ENCODE measurements at regions not wholly inside any gene's neighbourhood (a gene's known extent, or its start where the extent isn't known, plus 50 kb on each side); places are given as distances from the start of the nearest gene placed in this dataset.

DNA sequence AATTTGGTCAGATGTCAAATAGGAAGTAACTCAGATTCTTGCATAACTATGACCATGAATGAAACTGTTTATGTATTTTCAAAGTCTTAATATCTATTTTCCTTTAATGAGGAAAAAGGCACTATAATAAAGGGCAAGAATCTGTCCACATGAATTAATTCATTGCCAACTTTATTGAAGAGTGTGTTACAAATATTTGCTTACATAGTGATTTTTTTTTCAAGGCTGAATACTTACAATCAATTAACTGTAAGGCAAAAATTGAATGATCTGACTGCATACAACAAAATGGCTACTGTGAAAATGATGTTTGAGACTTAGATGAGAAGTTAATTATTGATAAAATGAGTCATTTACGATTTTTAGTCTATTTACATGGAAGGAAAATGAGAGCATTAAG lies 475.0 kb downstream of the DNAJB9 start:
- DNase-seq, result no peak
- no peak overlapping the region for H3K27ac Mint-ChIP-seq
- no peak overlapping the region for H3K4me3 Mint-ChIP-seq
- H3K9me3 Mint-ChIP-seq, result peaks cover 3 to 15% (median 5%) of the 10 kb centered on the region in 8 donors
- no peaks in the 10 kb centered on the region for H3K4me1 Mint-ChIP-seq
- no peaks in the 10 kb centered on the region for H3K9me3 ChIP-seq (ENCODE audit: control insufficient read depth in 1 of 2, low read length in 2 of 2)
- ChIA-PET POLR2A (ENCODE audit: partially characterized antibody) (no interaction called here), CTCF (ENCODE audit: partially characterized antibody) (no interaction called here)
- no peaks in the 10 kb centered on the region for H3K36me3 Mint-ChIP-seq
- H3K27me3 Mint-ChIP-seq, result peaks cover 0 to under 1% of the 10 kb centered on the region in 2 donors
- H3K4me3 ChIP-seq (ENCODE audit: low read length in 2 of 2), result no peak overlapping the region
- H3K4me1 ChIP-seq (ENCODE audit: insufficient read depth, low read length), result no peaks in the 10 kb centered on the region
- no peaks in the 10 kb centered on the region for H3K36me3 ChIP-seq (ENCODE audit: insufficient read depth, low read length)
- H3K27me3 ChIP-seq (ENCODE audit: insufficient read depth, low read length), result no peaks in the 10 kb centered on the region
- intact Hi-C loops (cut with micrococcal nuclease), result no loop called here
- H3K27ac ChIP-seq (ENCODE audit: low read depth, low read length), result no peak overlapping the region

DNA sequence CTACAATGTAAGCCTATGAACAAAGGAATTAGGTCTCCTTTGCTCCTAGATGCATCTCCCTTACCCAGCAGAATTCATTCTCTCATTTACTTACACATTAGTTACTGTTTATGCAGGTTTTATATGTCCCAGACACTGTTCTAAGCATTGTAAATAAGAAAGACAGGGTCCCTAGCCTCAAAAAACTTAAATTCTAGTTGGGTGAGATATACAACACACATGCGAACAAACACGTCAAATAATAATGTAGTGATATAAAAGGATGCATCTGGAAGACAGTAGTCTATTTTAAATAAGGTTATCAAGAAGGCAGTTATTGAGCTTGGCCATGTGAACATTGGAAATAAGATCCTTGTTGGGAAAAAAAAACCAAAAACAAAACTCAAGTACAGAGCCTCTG lies 479.7 kb downstream of the DNAJB9 start:
- Mint-ChIP-seq H3K27me3 (no peaks in the 10 kb centered on the region), H3K36me3 (no peaks in the 10 kb centered on the region)

DNA sequence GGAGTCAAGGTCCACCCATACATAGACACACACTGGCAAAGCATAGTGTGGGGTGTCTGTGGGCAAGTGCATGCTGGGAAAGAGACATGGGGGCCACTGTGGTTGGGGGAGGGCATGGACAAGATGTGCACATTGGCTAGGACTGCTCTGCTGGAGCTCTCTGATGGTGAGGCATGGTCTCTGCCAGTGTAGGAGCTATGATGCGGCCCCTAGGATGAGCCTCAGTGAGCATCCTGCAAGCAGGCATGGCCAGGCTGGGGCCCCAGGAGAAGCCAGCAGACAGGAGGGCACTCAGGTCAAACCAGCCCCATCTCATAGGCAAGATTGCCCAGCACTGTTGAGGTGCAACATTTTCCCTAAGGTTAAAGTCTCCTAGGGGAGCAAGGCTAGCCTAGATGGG lies 489.4 kb downstream of the DNAJB9 start:
- no peak for DNase-seq
- Histone ChIP-seq H3K27me3 (ENCODE audit: insufficient read depth, low read length) (no peaks in the 10 kb centered on the region), H3K4me3 (ENCODE audit: low read length in 2 of 2) (no peak overlapping the region), H3K9me3 (ENCODE audit: control insufficient read depth in 1 of 2, low read length in 2 of 2) (no peaks in the 10 kb centered on the region), H3K36me3 (ENCODE audit: insufficient read depth, low read length) (no peaks in the 10 kb centered on the region), H3K27ac (ENCODE audit: low read depth, low read length) (no peak overlapping the region), H3K4me1 (ENCODE audit: insufficient read depth, low read length) (no peaks in the 10 kb centered on the region)
- no peaks in the 10 kb centered on the region for H3K4me1 Mint-ChIP-seq
- CTCF ChIA-PET (ENCODE audit: partially characterized antibody), result no interaction called here
- intact Hi-C loops (cut with micrococcal nuclease), result no loop called here
- peaks cover 0 to 10% (median 1%) of the 10 kb centered on the region in 8 donors for H3K9me3 Mint-ChIP-seq
- POLR2A ChIA-PET (ENCODE audit: partially characterized antibody), result no interaction called here
- H3K27ac Mint-ChIP-seq, result no peak overlapping the region
- no peak overlapping the region for H3K4me3 Mint-ChIP-seq
- H3K27me3 Mint-ChIP-seq, result no peaks in the 10 kb centered on the region
- no peaks in the 10 kb centered on the region for H3K36me3 Mint-ChIP-seq

More for the DNA sequence above, 479.7 kb downstream of the DNAJB9 start:
- Mint-ChIP-seq H3K4me1 (no peaks in the 10 kb centered on the region), H3K27ac (no peak overlapping the region), H3K9me3 (peaks cover 0 to 6% (median under 1%) of the 10 kb centered on the region in 8 donors), H3K4me3 (no peak overlapping the region)
- DNase-seq, result no peak
- Histone ChIP-seq H3K36me3 (ENCODE audit: insufficient read depth, low read length) (no peaks in the 10 kb centered on the region), H3K4me1 (ENCODE audit: insufficient read depth, low read length) (no peaks in the 10 kb centered on the region), H3K9me3 (ENCODE audit: control insufficient read depth in 1 of 2, low read length in 2 of 2) (no peaks in the 10 kb centered on the region), H3K4me3 (ENCODE audit: low read length in 2 of 2) (no peak overlapping the region), H3K27me3 (ENCODE audit: insufficient read depth, low read length) (no peaks in the 10 kb centered on the region), H3K27ac (ENCODE audit: low read depth, low read length) (no peak overlapping the region)
- intact Hi-C loops (cut with micrococcal nuclease), result no loop called here
- POLR2A ChIA-PET (ENCODE audit: partially characterized antibody), result no interaction called here
- CTCF ChIA-PET (ENCODE audit: partially characterized antibody), result no interaction called here

DNA sequence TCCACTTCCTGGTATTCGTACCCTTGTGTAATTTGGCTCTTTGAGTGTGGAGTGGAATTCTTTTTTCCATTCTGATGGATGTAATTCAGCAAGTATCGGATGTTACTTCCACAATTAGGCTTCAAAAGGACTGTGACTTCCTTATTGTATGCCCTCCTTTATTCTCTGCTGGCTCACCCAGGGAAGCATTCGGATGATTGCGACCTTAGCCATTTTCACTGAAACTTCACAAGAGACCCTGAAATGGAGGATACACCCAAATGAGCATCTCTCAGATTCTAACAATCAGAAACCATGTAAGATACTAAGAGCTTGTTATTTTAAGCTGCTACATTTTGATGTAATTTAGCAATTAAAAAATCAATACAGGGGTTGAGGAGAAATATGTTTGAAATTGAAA lies 493.1 kb downstream of the DNAJB9 start:
- no peak overlapping the region for H3K4me3 Mint-ChIP-seq
- intact Hi-C loops (cut with micrococcal nuclease), result no loop called here
- no peaks in the 10 kb centered on the region for H3K27me3 Mint-ChIP-seq
- no peaks in the 10 kb centered on the region for H3K9me3 ChIP-seq (ENCODE audit: control insufficient read depth in 1 of 2, low read length in 2 of 2)
- no peaks in the 10 kb centered on the region for H3K4me1 Mint-ChIP-seq
- ChIA-PET POLR2A (ENCODE audit: partially characterized antibody) (no interaction called here), CTCF (ENCODE audit: partially characterized antibody) (no interaction called here)
- H3K4me1 ChIP-seq (ENCODE audit: insufficient read depth, low read length), result no peaks in the 10 kb centered on the region
- no peak overlapping the region for H3K27ac Mint-ChIP-seq
- H3K9me3 Mint-ChIP-seq, result peaks cover 0 to 10% (median 3%) of the 10 kb centered on the region in 8 donors
- H3K36me3 Mint-ChIP-seq, result no peaks in the 10 kb centered on the region
- H3K4me3 ChIP-seq (ENCODE audit: low read length in 2 of 2), result no peak overlapping the region
- no peak for DNase-seq
- no peaks in the 10 kb centered on the region for H3K36me3 ChIP-seq (ENCODE audit: insufficient read depth, low read length)
- H3K27me3 ChIP-seq (ENCODE audit: insufficient read depth, low read length), result no peaks in the 10 kb centered on the region
- no peak overlapping the region for H3K27ac ChIP-seq (ENCODE audit: low read depth, low read length)

DNA sequence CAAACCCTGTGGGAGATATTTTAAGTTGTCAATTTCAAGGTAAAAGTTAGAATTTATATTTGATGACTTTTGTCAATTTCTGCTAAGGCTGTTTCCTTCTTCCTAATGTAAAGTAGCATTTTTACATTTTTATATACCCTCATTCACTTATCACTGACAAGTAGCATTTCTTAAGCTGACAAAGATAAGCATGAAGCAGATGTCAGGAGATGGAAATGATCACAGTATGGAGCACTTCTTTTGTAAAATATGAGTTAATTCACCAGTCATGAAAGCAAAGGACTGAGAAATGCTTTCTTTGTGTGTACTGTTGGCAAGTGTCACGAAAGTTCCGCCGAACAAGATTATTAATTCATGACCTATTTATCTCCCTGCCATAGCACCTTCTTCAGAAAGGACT lies 503.9 kb downstream of the DNAJB9 start:
- Histone ChIP-seq H3K27ac (ENCODE audit: low read depth, low read length) (no peak overlapping the region), H3K9me3 (ENCODE audit: control insufficient read depth in 1 of 2, low read length in 2 of 2) (no peaks in the 10 kb centered on the region), H3K4me1 (ENCODE audit: insufficient read depth, low read length) (no peaks in the 10 kb centered on the region), H3K4me3 (ENCODE audit: low read length in 2 of 2) (no peak overlapping the region), H3K27me3 (ENCODE audit: insufficient read depth, low read length) (no peaks in the 10 kb centered on the region), H3K36me3 (ENCODE audit: insufficient read depth, low read length) (no peaks in the 10 kb centered on the region)
- no peaks in the 10 kb centered on the region for H3K4me1 Mint-ChIP-seq
- intact Hi-C loops (cut with micrococcal nuclease), result no loop called here
- H3K27ac Mint-ChIP-seq, result no peak overlapping the region
- ChIA-PET CTCF (ENCODE audit: partially characterized antibody) (interaction anchor here (0.5 to 0.7 kb wide), 2 partner anchors 17 to 25 kb away, joined by 3 to 4 read pairs; no protein-coding TSS in a partner anchor), POLR2A (ENCODE audit: partially characterized antibody) (no interaction called here)
- peaks cover 0 to 5% (median 2%) of the 10 kb centered on the region in 8 donors for H3K9me3 Mint-ChIP-seq
- no peaks in the 10 kb centered on the region for H3K36me3 Mint-ChIP-seq
- DNase-seq, result no peak
- no peaks in the 10 kb centered on the region for H3K27me3 Mint-ChIP-seq
- no peak overlapping the region for H3K4me3 Mint-ChIP-seq

DNA sequence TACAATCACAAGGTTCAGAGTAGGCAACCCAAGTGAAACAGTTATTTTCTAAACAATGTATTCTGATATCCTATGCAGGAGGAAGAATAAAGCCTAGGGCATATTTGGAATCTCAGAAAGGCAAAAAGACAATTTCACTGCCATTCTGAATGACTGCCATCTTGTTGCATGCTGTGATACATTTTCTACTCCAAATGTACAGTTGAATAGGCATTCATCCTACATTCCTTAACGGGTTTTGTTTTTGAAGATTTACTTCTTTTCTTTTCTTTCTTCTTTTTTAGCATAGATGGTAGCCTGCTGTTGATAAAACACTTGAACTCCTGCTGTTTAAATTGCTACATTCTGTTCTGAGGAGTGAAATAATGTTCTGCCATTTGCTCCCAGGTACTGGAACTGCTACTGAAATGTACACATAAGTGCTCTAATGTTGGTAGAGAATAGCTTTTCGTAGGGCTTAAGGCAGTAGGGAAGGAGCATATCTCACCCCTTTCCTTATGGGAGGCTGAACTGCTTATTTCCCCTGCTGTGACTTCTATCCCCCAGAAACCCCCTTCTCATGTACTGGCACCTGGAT lies 506.8 kb downstream of the DNAJB9 start:
- Histone ChIP-seq H3K4me1 (ENCODE audit: insufficient read depth, low read length) (no peaks in the 10 kb centered on the region), H3K36me3 (ENCODE audit: insufficient read depth, low read length) (no peaks in the 10 kb centered on the region), H3K9me3 (ENCODE audit: control insufficient read depth in 1 of 2, low read length in 2 of 2) (no peaks in the 10 kb centered on the region), H3K27ac (ENCODE audit: low read depth, low read length) (no peak overlapping the region), H3K27me3 (ENCODE audit: insufficient read depth, low read length) (no peaks in the 10 kb centered on the region), H3K4me3 (ENCODE audit: low read length in 2 of 2) (no peak overlapping the region)
- no peak overlapping the region for H3K27ac Mint-ChIP-seq
- H3K36me3 Mint-ChIP-seq, result no peaks in the 10 kb centered on the region
- no peak overlapping the region for H3K4me3 Mint-ChIP-seq
- CTCF ChIA-PET (ENCODE audit: partially characterized antibody), result no interaction called here
- intact Hi-C loops (cut with micrococcal nuclease), result no loop called here
- peaks cover 0 to 7% (median 2%) of the 10 kb centered on the region in 8 donors for H3K9me3 Mint-ChIP-seq
- POLR2A ChIA-PET (ENCODE audit: partially characterized antibody), result no interaction called here
- H3K27me3 Mint-ChIP-seq, result no peaks in the 10 kb centered on the region
- DNase-seq, result no peak
- H3K4me1 Mint-ChIP-seq, result no peaks in the 10 kb centered on the region

DNA sequence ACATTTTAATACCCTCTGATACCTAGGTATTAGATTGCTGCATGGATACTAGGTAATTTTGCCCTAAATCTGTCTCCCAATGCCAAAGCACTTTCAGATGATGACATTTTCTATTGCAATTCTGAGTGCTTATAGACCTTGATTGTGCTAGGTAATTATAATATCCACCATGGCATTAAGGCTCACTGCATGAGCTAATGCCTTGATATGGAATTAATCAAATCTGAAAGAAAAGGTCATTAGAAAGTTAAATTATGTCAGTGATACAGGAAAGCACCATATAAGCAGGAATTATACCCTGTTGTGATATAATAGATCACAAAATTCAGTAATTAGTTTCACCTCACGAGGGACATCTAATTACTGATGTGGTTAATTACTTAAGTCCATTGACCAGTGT lies 521.4 kb downstream of the DNAJB9 start:
- no peaks in the 10 kb centered on the region for H3K36me3 ChIP-seq (ENCODE audit: insufficient read depth, low read length)

DNA sequence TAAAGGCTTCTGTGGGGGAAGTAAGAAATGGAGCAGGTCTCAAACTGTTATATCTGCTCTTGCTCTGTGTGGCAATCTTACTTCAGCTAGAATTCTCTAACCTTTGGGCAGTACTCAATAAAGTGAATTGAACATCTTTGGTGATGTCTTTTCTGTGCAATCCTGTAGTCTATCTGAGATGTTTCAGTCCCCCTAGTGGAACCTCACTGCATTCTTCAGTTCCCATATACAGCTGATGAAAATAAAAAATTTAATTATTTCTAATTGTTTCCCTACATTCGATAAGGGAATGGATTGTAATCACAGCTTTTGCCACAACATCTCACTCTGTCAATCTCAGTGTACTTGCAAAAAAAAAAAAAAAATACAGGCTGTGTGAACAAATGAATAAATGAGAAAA lies 522.6 kb downstream of the DNAJB9 start:
- H3K36me3 ChIP-seq (ENCODE audit: insufficient read depth, low read length), result no peaks in the 10 kb centered on the region
- no peaks in the 10 kb centered on the region for H3K27me3 Mint-ChIP-seq
- H3K4me1 ChIP-seq (ENCODE audit: insufficient read depth, low read length), result no peaks in the 10 kb centered on the region
- no peak overlapping the region for H3K27ac ChIP-seq (ENCODE audit: low read depth, low read length)
- H3K4me1 Mint-ChIP-seq, result no peaks in the 10 kb centered on the region
- peaks cover 0 to 7% (median 2%) of the 10 kb centered on the region in 8 donors for H3K9me3 Mint-ChIP-seq
- intact Hi-C loops (cut with micrococcal nuclease), result no loop called here
- H3K4me3 ChIP-seq (ENCODE audit: low read length in 2 of 2), result no peak overlapping the region
- no peak overlapping the region for H3K27ac Mint-ChIP-seq
- H3K9me3 ChIP-seq (ENCODE audit: control insufficient read depth in 1 of 2, low read length in 2 of 2), result no peaks in the 10 kb centered on the region
- ChIA-PET POLR2A (ENCODE audit: partially characterized antibody) (no interaction called here), CTCF (ENCODE audit: partially characterized antibody) (no interaction called here)
- no peaks in the 10 kb centered on the region for H3K27me3 ChIP-seq (ENCODE audit: insufficient read depth, low read length)
- no peak for DNase-seq
- H3K36me3 Mint-ChIP-seq, result no peaks in the 10 kb centered on the region
- H3K4me3 Mint-ChIP-seq, result no peak overlapping the region

More for the DNA sequence above, 521.4 kb downstream of the DNAJB9 start:
- no peaks in the 10 kb centered on the region for H3K27me3 Mint-ChIP-seq
- no peaks in the 10 kb centered on the region for H3K4me1 ChIP-seq (ENCODE audit: insufficient read depth, low read length)
- H3K27ac Mint-ChIP-seq, result no peak overlapping the region
- ChIA-PET POLR2A (ENCODE audit: partially characterized antibody) (no interaction called here), CTCF (ENCODE audit: partially characterized antibody) (interaction anchor here (1.2 kb wide), 1 partner anchor 18 kb away, joined by 3 read pairs; no protein-coding TSS in a partner anchor)
- H3K27ac ChIP-seq (ENCODE audit: low read depth, low read length), result no peak overlapping the region
- no peaks in the 10 kb centered on the region for H3K36me3 Mint-ChIP-seq
- H3K27me3 ChIP-seq (ENCODE audit: insufficient read depth, low read length), result no peaks in the 10 kb centered on the region
- no peaks in the 10 kb centered on the region for H3K4me1 Mint-ChIP-seq
- DNase-seq, result no peak
- intact Hi-C loops (cut with micrococcal nuclease), result no loop called here
- peaks cover 0 to 12% (median 4%) of the 10 kb centered on the region in 8 donors for H3K9me3 Mint-ChIP-seq
- no peak overlapping the region for H3K4me3 Mint-ChIP-seq
- H3K9me3 ChIP-seq (ENCODE audit: control insufficient read depth in 1 of 2, low read length in 2 of 2), result no peaks in the 10 kb centered on the region
- no peak overlapping the region for H3K4me3 ChIP-seq (ENCODE audit: low read length in 2 of 2)
